Fibroblast of lung (primary cell): ENCODE measurements at regions not wholly inside any gene's neighbourhood (a gene's known extent, or its start where the extent isn't known, plus 50 kb on each side); places are given as distances from the start of the nearest gene placed in this dataset.

Experiments
- DNase-seq, 2 donors: peaks; one replicate each; pipeline versions ENCODE4 v3.0.0 to v3.0.0-alpha.2; 2010; ENCODE audit warnings: low read depth in 2 of 2
- H2AFZ ChIP-seq: 2 replicates; pipeline ENCODE4 v1.5.1; 2012; ENCODE audit warnings: low read length, control low read depth, inconsistent platforms
- H3K27ac ChIP-seq: 2 replicates; pipeline ENCODE4 v1.5.1; 2011; ENCODE audit warnings: low read length, control low read depth; ENCODE audit not compliant: insufficient read depth
- H3K27me3 ChIP-seq: 2 replicates; pipeline ENCODE4 v1.5.1; 2011; ENCODE audit warnings: mild to moderate bottlenecking, low read length; ENCODE audit not compliant: control insufficient read depth, insufficient read depth
- H3K36me3 ChIP-seq: 2 replicates; pipeline ENCODE4 v1.5.1; 2011; ENCODE audit warnings: low read length; ENCODE audit not compliant: control insufficient read depth, insufficient read depth
- H3K4me1 ChIP-seq: 2 replicates; pipeline ENCODE4 v1.5.1; 2011; ENCODE audit warnings: low read length; ENCODE audit not compliant: control insufficient read depth, insufficient read depth; ENCODE audit errors: extremely low read depth
- H3K4me2 ChIP-seq: 2 replicates; pipeline ENCODE4 v1.5.1; 2011; ENCODE audit warnings: low read length, control low read depth; ENCODE audit not compliant: insufficient read depth; ENCODE audit errors: extremely low read depth
- H3K4me3 ChIP-seq, 4 experiments: fragments of 200-600 bp in 1 of 4; sonication (generic) in 1 of 4; replicated peaks in 1 of 4; 2 replicates each; pipeline ENCODE4 v1.5.1; 2011 to 2016; ENCODE audit warnings: low read length in 4 of 4, low read depth in 3 of 4, mild to moderate bottlenecking in 3 of 4, control low read depth in 2 of 4, inconsistent platforms in 1 of 4, mixed read lengths in 1 of 4; ENCODE audit not compliant: insufficient read depth in 1 of 4; ENCODE audit errors: control extremely low read depth in 1 of 4
- H3K79me2 ChIP-seq: 2 replicates; pipeline ENCODE4 v1.5.1; 2012; ENCODE audit warnings: mild to moderate bottlenecking, low read length, inconsistent platforms; ENCODE audit not compliant: control insufficient read depth, insufficient read depth
- H3K9ac ChIP-seq: 2 replicates; pipeline ENCODE4 v1.5.1; 2011; ENCODE audit warnings: mild to moderate bottlenecking, low read length, control low read depth; ENCODE audit not compliant: insufficient read depth
- H3K9me3 ChIP-seq: 2 replicates; pipeline ENCODE4 v1.5.1; 2012; ENCODE audit warnings: low read depth, low read length; ENCODE audit not compliant: control insufficient read depth, insufficient read depth
- H4K20me1 ChIP-seq: 2 replicates; pipeline ENCODE4 v1.5.1; 2011; ENCODE audit warnings: low read length; ENCODE audit not compliant: control insufficient read depth, insufficient read depth; ENCODE audit errors: extremely low read depth
- CTCF ChIP-seq, 2 donors: IDR thresholded peaks in 1 of 2; conservative IDR thresholded peaks in 1 of 2; 1 replicate in 1 of 2; 2 replicates in 1 of 2; pipeline ENCODE4 v1.5.1; 2011 to 2012; ENCODE audit warnings: low read length in 2 of 2, control low read depth in 1 of 2, inconsistent platforms in 1 of 2, low read depth in 1 of 2, mild to moderate bottlenecking in 1 of 2
- EZH2 ChIP-seq: IDR thresholded peaks from 2 replicates; pipeline ENCODE4 v1.5.1; 2012; ENCODE audit warnings: low read length, control low read depth, mild to moderate bottlenecking; ENCODE audit errors: missing control alignments

- TF ChIP-seq CTCF (conservative IDR thresholded peaks at IDR 0.05 in 1 of 2, IDR thresholded peaks at IDR 0.05 in 1 of 2; ENCODE audit: low read depth in 1 of 2, low read length in 2 of 2) (no peak), EZH2 (no peak)
- H2AFZ ChIP-seq: no peak overlapping the region
Measured at GRCh38 chr12:124196236-124196635, 98.7 kb upstream of the RFLNA start.

GRCh38 chr12:124201248-124201647 is 93.6 kb upstream of the RFLNA start:
- DNase-seq: no peak
- H3K27ac ChIP-seq: no peak overlapping the region
- no peaks in the 10 kb centered on the region for H3K36me3 ChIP-seq
- TF ChIP-seq CTCF (conservative IDR thresholded peaks at IDR 0.05 in 1 of 2, IDR thresholded peaks at IDR 0.05 in 1 of 2; ENCODE audit: low read depth in 1 of 2, low read length in 2 of 2): no peak
- no peak for TF ChIP-seq EZH2
- H3K79me2 ChIP-seq: no peaks in the 10 kb centered on the region
- no peaks in the 10 kb centered on the region for H3K4me1 ChIP-seq
- H3K27me3 ChIP-seq: no peaks in the 10 kb centered on the region
- no peak overlapping the region for H3K9ac ChIP-seq
- no peak overlapping the region for H2AFZ ChIP-seq
- no peaks in the 10 kb centered on the region for H4K20me1 ChIP-seq
- no peak overlapping the region for H3K4me3 ChIP-seq
- H3K9me3 ChIP-seq: no peaks in the 10 kb centered on the region
- H3K4me2 ChIP-seq: no peak overlapping the region

More at GRCh38 chr12:124196236-124196635, 98.7 kb upstream of the RFLNA start:
- no peaks in the 10 kb centered on the region for H3K36me3 ChIP-seq
- H3K4me3 ChIP-seq: no peak overlapping the region
- no peaks in the 10 kb centered on the region for H3K4me1 ChIP-seq
- H3K9ac ChIP-seq: no peak overlapping the region
- no peaks in the 10 kb centered on the region for H3K27me3 ChIP-seq
- H4K20me1 ChIP-seq: no peaks in the 10 kb centered on the region
- no peak overlapping the region for H3K27ac ChIP-seq
- H3K79me2 ChIP-seq: no peaks in the 10 kb centered on the region
- no peak overlapping the region for H3K4me2 ChIP-seq
- DNase-seq: no peak
- no peaks in the 10 kb centered on the region for H3K9me3 ChIP-seq

- Histone ChIP-seq H3K4me3 (no peak overlapping the region), H3K9ac (no peak overlapping the region), H3K79me2 (no peaks in the 10 kb centered on the region), H3K9me3 (no peaks in the 10 kb centered on the region), H3K4me2 (no peak overlapping the region), H2AFZ (no peak overlapping the region), H3K27ac (no peak overlapping the region), H3K27me3 (no peaks in the 10 kb centered on the region), H4K20me1 (no peaks in the 10 kb centered on the region), H3K4me1 (no peaks in the 10 kb centered on the region), H3K36me3 (no peaks in the 10 kb centered on the region)
- no peak for DNase-seq
- TF ChIP-seq CTCF (conservative IDR thresholded peaks at IDR 0.05 in 1 of 2, IDR thresholded peaks at IDR 0.05 in 1 of 2; ENCODE audit: low read depth in 1 of 2, low read length in 2 of 2) (no peak), EZH2 (no peak)
Measured at GRCh38 chr12:124203176-124203575, 91.7 kb upstream of the RFLNA start.
